Erythroblast (primary cell): ENCODE measurements at regions not wholly inside any gene's neighbourhood (a gene's known extent, or its start where the extent isn't known, plus 50 kb on each side); places are given as distances from the start of the nearest gene placed in this dataset.

Source experiments
- GATA1 ChIP-seq: IDR thresholded peaks from 2 replicates; pipeline ENCODE4 v1.6.1; 2011; ENCODE audit warnings: low read depth, mild to moderate bottlenecking, control low read depth, low read length, moderate library complexity
- POLR2A ChIP-seq: IDR thresholded peaks from 2 replicates; pipeline ENCODE4 v1.6.1; 2011; ENCODE audit warnings: mild to moderate bottlenecking, low read length

- no peak for TF ChIP-seq POLR2A
- no peak for TF ChIP-seq GATA1
Measured at GRCh38 chr3:8237893-8238292, 263.7 kb upstream of the LMCD1 start.
